Stimulated activated CD8-positive, alpha-beta memory T cell treated with anti-CD3 and anti-CD28 coated beads, Interleukin-4, amount 100 ng/mL, for 4 hours (primary cell): ENCODE measurements at regions not wholly inside any gene's neighbourhood (a gene's known extent, or its start where the extent isn't known, plus 50 kb on each side); places are given as distances from the start of the nearest gene placed in this dataset.
"Not testable (repeated sequence)": the region's sequence is repeated elsewhere in the genome, so short reads cannot be mapped to it uniquely, and the experiment has no call there.

ENCODE experiments used
- DNase-seq, 2 donors: peaks; one replicate each; pipeline ENCODE4 v3.0.0-alpha.2; 2020; ENCODE audit warnings: low read depth in 2 of 2, low spot score in 1 of 2

DNA sequence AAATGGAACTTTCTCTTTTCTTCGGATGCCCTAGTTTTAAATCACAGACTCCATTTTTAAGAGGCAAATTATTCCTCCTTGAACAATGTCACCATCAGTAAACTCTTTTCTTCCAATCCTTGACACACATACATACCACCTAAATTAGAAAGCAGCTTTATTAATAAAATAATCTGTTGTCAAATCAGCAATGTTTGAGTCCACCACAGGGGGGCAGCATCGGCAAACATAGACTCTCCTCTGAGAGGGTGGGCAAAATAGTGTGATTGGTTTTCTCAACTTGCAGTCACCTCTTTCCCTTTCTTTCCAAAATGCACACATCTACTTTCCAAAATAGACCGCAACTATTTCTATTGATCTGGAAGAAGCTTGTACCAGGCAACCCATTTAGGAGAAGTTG lies 438.4 kb upstream of the OR4E1 start:
- peak in 1 of 2 donors; percentile 4 for DNase-seq

GRCh38 chr14:22107753-22108152 lies 434.1 kb upstream of the OR4E1 start:
- DNase-seq, result no peak

DNA sequence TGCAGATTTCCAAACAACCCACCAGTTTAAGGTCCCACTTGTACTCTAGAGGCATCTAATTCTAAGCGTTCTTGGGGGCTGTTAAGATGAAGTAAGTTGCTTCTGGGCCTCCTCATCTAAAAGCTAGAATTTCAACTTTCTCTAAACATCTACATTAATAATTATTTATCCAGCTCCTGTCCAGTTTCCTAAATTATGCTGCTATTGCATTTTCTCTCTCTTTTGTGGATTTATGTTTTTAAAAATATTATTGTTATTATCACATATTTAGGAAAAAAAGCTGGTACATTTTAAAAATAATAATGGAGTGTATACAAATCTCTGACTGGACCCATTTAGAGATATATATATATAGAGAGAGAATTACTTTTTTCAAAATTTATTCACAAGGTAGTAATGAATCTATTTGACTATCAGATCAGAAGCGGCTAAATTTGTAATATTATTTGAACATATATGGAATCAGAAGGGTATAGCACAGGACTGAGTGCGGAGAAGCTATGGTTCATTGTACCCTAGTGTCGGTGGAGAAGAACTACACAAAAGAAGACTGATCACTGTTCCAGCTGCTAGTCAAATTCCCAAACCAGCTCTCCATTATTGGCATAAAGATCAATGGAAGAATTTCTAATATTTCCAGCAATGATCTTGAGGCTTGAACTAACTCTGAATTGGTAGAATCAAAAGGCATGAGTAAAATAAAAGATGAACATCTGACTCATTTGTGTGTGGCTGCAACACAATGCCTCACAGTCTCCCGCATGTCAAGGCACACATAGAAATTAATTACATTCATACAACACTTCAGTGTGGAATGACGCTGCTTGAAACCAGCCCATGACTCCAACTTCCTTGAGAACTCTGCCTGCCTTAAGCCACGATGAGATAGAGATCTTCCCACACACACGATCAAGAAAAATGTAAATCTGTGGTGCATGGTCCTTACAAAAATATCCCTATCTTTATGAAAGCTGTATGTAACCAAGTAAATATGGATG lies 433.4 kb upstream of the OR4E1 start:
- DNase-seq, result no peak

GRCh38 chr14:22105624-22106006 lies 432.0 kb upstream of the OR4E1 start:
- no peak for DNase-seq

DNA sequence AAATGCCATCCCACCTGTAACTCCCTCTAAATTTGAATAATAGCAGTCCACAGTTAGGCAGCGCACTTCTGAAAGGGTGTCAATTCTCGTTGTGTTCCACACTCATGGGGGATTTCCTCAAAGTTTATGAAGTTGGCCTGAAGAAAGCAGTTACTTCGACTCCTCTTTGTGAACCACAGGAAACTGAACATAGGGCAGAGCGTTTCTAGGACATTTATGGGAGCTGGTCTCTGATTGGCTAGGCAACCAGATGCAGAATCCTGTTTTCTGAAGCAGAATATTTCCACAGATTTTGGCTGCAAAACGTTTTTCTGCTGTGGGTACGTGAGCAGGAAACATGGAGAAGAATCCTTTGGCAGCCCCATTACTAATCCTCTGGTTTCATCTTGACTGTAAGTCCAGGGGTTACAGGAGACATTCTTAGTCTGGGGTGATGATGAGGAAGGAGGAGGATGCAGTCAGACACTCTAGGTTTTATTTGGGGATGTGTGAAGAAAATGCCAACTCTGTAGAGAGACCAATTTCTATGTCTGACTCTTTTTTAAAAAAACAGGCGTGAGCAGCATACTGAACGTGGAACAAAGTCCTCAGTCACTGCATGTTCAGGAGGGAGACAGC lies 431.5 kb upstream of the OR4E1 start:
- DNase-seq, result no peak

GRCh38 chr14:22100764-22101120 lies 427.1 kb upstream of the OR4E1 start:
- DNase-seq, result not testable (repeated sequence)

- DNase-seq, result peak; percentile 10 to 23
Measured at GRCh38 chr14:22099942-22100763, 426.5 kb upstream of the OR4E1 start.

DNA sequence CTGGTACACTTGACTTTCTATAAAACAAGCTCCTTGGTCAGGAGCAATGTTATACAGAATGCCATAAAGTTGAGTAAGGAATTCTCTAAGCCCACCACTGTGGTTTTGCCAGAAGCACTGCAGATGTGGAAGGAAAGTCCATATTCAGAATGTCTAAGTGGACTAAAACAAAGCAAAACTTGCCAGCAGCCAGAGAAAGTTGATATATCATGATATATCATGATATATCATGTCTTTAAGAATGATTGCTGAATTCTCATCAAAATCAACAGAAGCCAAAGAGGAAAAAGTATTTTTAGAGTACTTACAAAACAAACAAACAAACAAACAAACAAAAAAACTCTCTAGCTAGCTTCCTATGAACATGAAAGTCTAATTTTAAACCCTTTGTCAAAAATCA lies 424.8 kb upstream of the OR4E1 start:
- no peak for DNase-seq

- no peak for DNase-seq
Measured at GRCh38 chr14:22097586-22098292, 424.1 kb upstream of the OR4E1 start.

GRCh38 chr14:22097072-22097471 lies 423.5 kb upstream of the OR4E1 start:
- no peak for DNase-seq

GRCh38 chr14:22096514-22096895 lies 422.9 kb upstream of the OR4E1 start:
- no peak for DNase-seq

DNA sequence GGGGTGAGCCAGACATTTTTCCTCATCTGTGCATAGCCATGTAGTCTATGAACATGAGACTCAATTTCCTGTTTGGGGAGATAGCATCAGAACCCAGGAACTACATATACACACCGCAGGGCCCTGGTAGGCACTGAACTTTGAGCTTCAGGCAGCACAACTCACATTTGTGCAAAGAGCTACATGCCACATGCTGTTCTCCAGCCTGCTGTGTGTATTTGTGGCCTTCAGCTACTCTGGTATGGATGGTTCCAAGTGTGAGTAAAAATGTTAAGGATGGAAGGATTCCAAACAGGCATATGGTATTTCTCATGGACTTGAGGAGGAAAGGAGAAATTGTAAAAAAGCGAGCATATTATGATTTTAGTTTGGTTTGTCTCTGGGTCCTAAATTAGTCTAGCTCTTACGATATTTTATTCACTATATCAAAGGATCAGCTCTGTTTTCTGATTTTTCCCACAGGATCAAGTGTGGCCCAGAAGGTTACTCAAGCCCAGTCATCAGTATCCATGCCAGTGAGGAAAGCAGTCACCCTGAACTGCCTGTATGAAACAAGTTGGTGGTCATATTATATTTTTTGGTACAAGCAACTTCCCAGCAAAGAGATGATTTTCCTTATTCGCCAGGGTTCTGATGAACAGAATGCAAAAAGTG lies 422.4 kb upstream of the OR4E1 start:
- DNase-seq, result no peak

GRCh38 chr14:22089940-22090339 lies 416.3 kb upstream of the OR4E1 start:
- no peak for DNase-seq

GRCh38 chr14:22088614-22089342 lies 415.2 kb upstream of the OR4E1 start:
- no peak for DNase-seq

DNA sequence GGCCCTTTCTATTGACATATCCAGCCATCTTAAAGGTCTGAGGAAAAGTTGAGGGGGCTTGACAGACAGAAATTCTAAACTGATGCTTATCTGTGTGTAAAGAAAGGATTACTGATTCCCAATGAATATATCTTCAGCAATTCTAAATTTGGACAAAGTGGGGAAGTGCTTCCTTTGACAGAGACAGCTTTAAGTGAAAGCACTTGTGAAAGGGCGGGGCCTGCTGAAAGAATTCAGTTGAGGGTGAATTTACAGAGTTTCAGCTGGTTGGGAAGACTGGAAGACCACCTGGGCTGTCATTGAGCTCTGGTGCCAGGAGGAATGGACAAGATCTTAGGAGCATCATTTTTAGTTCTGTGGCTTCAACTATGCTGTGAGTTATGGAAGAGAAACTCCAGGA lies 412.5 kb upstream of the OR4E1 start:
- DNase-seq, result no peak

DNA sequence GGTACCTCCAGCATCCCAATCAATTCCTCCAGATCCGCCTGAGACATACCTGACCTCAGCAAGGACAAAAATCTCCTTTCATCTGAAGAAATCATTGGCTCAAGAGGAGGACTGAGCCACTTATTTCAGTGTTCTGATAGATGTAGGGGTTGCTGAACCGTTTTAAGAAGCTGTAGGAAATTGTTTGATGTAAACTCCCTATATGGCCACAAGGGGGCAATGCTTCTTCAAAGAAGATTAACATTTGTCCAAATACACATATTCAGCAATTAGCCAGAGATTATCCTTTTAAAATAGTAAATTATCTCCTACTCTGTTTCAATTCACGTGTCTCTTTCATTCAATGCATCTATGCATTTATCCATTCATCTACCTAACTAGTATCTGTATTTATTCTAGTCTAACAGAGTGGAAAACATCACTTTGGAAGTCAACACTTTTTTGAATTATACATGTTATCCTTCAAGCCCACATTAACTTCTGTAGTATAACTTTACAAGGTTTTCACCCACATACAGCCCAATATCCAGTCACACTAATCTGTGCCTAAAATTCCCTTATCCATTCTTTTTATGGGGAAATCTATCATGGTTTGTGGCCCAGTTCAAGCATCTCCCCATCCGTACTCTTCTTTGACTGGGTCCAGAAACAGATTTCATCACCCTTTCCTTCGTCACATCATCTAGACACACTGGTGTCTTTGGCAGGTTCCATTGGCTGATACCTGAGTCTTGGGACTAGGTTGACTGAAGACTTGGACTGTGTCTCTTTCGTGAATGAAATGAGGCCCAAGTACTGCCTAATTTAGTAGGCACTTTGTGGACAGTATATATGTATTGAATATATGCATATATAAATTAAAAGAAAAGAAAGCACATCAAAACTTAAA lies 411.0 kb upstream of the OR4E1 start:
- no peak for DNase-seq

DNA sequence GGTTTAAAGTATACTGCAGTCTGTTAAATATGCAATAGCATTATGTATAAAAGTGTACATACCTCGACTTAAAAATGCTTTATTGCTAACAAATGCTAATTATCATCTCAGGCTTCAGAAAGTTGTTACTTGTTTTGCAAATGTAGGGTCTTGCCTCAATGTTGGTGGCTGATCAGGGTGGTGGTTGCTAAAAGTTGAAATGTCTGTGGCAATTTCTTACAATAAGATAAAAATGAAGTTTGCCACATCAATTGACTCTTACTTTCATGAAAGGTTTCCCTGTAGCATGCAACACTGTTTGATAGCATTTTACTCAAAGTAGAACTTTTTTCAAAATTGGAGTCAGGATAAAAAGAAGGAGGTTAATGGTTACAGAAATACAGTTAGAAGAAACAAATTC lies 407.7 kb upstream of the OR4E1 start:
- no peak for DNase-seq

GRCh38 chr14:22079766-22080165 lies 406.1 kb upstream of the OR4E1 start:
- no peak for DNase-seq

DNA sequence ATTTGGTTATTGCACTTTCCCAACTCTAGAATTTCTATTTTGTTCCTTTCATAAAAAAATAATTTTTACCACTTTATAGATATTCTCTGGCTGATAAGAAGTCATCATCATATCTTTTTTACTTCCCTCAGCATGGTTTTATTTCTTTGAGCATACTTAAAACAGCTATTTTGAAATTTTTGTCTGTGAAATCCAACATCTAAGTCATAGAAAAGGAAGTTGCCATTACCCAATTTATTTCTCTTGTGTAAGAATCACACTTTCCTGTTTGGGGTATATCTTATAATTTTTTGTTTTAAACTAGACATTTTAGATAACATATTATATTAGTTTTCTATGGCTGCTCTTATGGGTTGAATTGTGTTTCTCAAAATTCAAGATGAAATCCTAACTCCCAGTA lies 400.2 kb upstream of the OR4E1 start:
- no peak for DNase-seq
